ENCODE measurements at regions not wholly inside any gene's neighbourhood (a gene's known extent, or its start where the extent isn't known, plus 50 kb on each side); places are given as distances from the start of the nearest gene placed in this dataset.
A peak's percentile ranks its signal among the peaks of the same experiment; 100 is the strongest.
"Not testable (repeated sequence)": the region's sequence is repeated elsewhere in the genome, so short reads cannot be mapped to it uniquely, and the experiment has no call there.

- DNase-seq (ENCODE audit: low spot score): not testable (repeated sequence)
Measured at GRCh38 chr7:38331853-38332595, 58.6 kb upstream of the TARP start.

GRCh38 chr7:38330861-38331621 is 57.6 kb upstream of the TARP start:
- no peak for DNase-seq (ENCODE audit: low spot score)

DNA sequence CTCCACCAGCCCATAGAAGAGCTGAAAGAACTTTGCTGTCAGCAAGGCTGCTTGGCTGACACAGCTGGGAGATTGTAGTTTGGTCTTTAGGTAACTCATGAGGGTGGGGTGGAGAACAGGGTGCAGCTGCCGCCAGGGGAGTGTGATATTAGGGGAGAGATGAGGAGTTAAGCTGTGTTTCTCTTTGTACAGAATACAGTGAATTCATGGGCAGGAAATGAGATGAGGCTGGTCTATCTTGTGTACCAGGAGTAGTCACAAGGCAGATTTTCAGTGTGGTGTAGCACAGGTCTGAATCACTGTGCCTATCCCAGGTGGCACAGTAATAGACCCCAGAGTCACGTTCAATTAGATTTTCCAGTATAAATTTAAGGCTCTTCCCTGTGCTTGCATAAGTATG is 56.6 kb upstream of the TARP start:
- no peak for DNase-seq (ENCODE audit: low spot score)

- DNase-seq (ENCODE audit: low spot score): no peak
Measured at GRCh38 chr7:38329340-38329739, 55.9 kb upstream of the TARP start.

DNA sequence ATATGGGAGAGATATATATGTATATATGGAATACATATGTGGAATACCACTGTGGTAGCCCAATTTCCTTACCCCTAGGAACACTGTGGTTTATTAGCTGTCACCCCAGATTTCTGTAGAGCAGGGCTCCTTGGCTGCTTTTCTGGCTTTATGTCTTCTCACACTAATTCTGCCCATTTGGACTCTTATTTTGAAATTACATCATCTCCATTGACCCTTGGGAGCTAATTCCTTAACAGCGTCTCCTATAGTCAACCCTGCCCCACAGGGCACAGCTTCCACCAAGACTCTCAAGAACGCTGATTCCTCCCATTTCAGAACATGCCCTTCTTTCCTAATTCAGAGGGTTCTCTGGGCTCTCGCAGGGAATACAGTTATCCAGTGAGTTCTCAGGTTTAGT is 55.4 kb upstream of the TARP start:
- no peak for DNase-seq (ENCODE audit: low spot score)

- peak; percentile 43 for DNase-seq (ENCODE audit: low spot score)
Measured at GRCh38 chr7:38327637-38328036, 54.2 kb upstream of the TARP start.
